ENCODE measurements at regions not wholly inside any gene's neighbourhood (a gene's known extent, or its start where the extent isn't known, plus 50 kb on each side); places are given as distances from the start of the nearest gene placed in this dataset.

- DNase-seq (ENCODE audit: low spot score) = no peak
Observed at GRCh38 chr18:44592639-44593038, 88.0 kb upstream of the SETBP1 start.

GRCh38 chr18:44594799-44595467, 85.8 kb upstream of the SETBP1 start:
- no peak for DNase-seq (ENCODE audit: low spot score)

GRCh38 chr18:44597797-44598196, 82.9 kb upstream of the SETBP1 start:
- DNase-seq (ENCODE audit: low spot score) = no peak

- no peak for DNase-seq (ENCODE audit: low spot score)
Observed at GRCh38 chr18:44598514-44598913, 82.2 kb upstream of the SETBP1 start.

GRCh38 chr18:44599412-44599811, 81.3 kb upstream of the SETBP1 start:
- DNase-seq (ENCODE audit: low spot score) = no peak

- DNase-seq (ENCODE audit: low spot score) = no peak
Observed at GRCh38 chr18:44601447-44601846, 79.2 kb upstream of the SETBP1 start.

- no peak for DNase-seq (ENCODE audit: low spot score)
Observed at GRCh38 chr18:44602380-44602779, 78.3 kb upstream of the SETBP1 start.

- DNase-seq (ENCODE audit: low spot score) = no peak
Observed at GRCh38 chr18:44602845-44603244, 77.8 kb upstream of the SETBP1 start.

GRCh38 chr18:44609181-44609941, 71.3 kb upstream of the SETBP1 start:
- no peak for DNase-seq (ENCODE audit: low spot score)

- no peak for DNase-seq (ENCODE audit: low spot score)
Observed at GRCh38 chr18:44620812-44621211, 59.9 kb upstream of the SETBP1 start.

GRCh38 chr18:44624052-44624451, 56.6 kb upstream of the SETBP1 start:
- no peak for DNase-seq (ENCODE audit: low spot score)

GRCh38 chr18:44625386-44625785, 55.3 kb upstream of the SETBP1 start:
- DNase-seq (ENCODE audit: low spot score) = no peak

GRCh38 chr18:44626236-44626635, 54.5 kb upstream of the SETBP1 start:
- DNase-seq (ENCODE audit: low spot score) = no peak

GRCh38 chr18:44626807-44627206, 53.9 kb upstream of the SETBP1 start:
- DNase-seq (ENCODE audit: low spot score) = no peak

GRCh38 chr18:44627280-44627679, 53.4 kb upstream of the SETBP1 start:
- no peak for DNase-seq (ENCODE audit: low spot score)

GRCh38 chr18:44629406-44629805, 51.3 kb upstream of the SETBP1 start:
- DNase-seq (ENCODE audit: low spot score) = no peak

GRCh38 chr18:44630118-44630517, 50.6 kb upstream of the SETBP1 start:
- no peak for DNase-seq (ENCODE audit: low spot score)
